OCI-LY1 (cell line): ENCODE measurements at regions not wholly inside any gene's neighbourhood (a gene's known extent, or its start where the extent isn't known, plus 50 kb on each side); places are given as distances from the start of the nearest gene placed in this dataset.

Experiments
- EZH2 ChIP-seq: fragments of 200-600 bp; sonication (generic), shearing (Covaris generic); IDR thresholded peaks from 2 replicates; pipeline ENCODE4 v1.8.0; 2017; ENCODE audit warnings: borderline replicate concordance, mixed run types, mild to moderate bottlenecking, antibody characterized with exemption, low read length, moderate library complexity, mixed read lengths
- TF ChIP-seq, protein P1 (sequence below): fragments of 200-600 bp; sonication (generic), shearing (Covaris generic); IDR thresholded peaks from 2 replicates; pipeline ENCODE4 v1.5.1; 2017; ENCODE audit warnings: mild to moderate bottlenecking, antibody characterized with exemption, low read length, moderate library complexity, mixed read lengths

DNA sequence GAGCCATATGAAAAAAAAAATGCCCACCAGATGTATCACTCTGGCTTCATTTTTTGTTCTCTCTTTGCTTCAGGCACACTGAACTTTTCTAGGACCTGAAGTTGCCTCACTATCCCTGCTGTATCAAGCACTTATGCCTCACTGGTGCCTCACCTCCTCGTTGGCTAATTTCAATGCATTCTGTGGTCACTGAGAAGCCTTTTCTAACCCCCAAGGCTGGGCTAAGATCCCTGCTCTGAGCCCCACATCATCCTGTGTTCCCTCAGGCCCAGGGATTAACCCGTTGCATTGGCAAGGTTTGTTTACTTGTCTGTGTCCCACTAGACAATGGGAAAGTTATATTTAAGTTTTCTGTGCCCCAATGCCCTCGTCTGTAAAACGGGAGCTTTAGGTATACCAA, 362.7 kb downstream of the OSTF1 start:
- TF ChIP-seq, protein P1, sequence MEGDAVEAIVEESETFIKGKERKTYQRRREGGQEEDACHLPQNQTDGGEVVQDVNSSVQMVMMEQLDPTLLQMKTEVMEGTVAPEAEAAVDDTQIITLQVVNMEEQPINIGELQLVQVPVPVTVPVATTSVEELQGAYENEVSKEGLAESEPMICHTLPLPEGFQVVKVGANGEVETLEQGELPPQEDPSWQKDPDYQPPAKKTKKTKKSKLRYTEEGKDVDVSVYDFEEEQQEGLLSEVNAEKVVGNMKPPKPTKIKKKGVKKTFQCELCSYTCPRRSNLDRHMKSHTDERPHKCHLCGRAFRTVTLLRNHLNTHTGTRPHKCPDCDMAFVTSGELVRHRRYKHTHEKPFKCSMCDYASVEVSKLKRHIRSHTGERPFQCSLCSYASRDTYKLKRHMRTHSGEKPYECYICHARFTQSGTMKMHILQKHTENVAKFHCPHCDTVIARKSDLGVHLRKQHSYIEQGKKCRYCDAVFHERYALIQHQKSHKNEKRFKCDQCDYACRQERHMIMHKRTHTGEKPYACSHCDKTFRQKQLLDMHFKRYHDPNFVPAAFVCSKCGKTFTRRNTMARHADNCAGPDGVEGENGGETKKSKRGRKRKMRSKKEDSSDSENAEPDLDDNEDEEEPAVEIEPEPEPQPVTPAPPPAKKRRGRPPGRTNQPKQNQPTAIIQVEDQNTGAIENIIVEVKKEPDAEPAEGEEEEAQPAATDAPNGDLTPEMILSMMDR = no peak
- no peak for TF ChIP-seq EZH2
